ENCODE measurements at regions not wholly inside any gene's neighbourhood (a gene's known extent, or its start where the extent isn't known, plus 50 kb on each side); places are given as distances from the start of the nearest gene placed in this dataset.
"Not testable (repeated sequence)": the region's sequence is repeated elsewhere in the genome, so short reads cannot be mapped to it uniquely, and the experiment has no call there.

- no peak overlapping the region for H3K4me3 Mint-ChIP-seq
- no peak for DNase-seq (ENCODE audit: low spot score in 2 of 2)
- H3K4me1 Mint-ChIP-seq: no peaks in the 10 kb centered on the region
- peaks cover 11% of the 10 kb centered on the region for H3K27me3 Mint-ChIP-seq
- H3K9me3 Mint-ChIP-seq: peaks cover 9% of the 10 kb centered on the region
- no peak for ATAC-seq (replicated peaks; ENCODE audit: extremely low read depth, poor library complexity, severe bottlenecking)
- H3K27ac Mint-ChIP-seq (ENCODE audit: low read depth): no peak overlapping the region
- no peaks in the 10 kb centered on the region for H3K36me3 Mint-ChIP-seq (ENCODE audit: insufficient read depth)
Observed at GRCh38 chr10:80927419-80928078, 389.8 kb downstream of the SH2D4B start.

- Mint-ChIP-seq H3K4me1 (no peaks in the 10 kb centered on the region), H3K36me3 (ENCODE audit: insufficient read depth) (peaks cover 2% of the 10 kb centered on the region), H3K27me3 (peaks cover 7% of the 10 kb centered on the region), H3K27ac (ENCODE audit: low read depth) (no peak overlapping the region), H3K9me3 (no peaks in the 10 kb centered on the region), H3K4me3 (no peak overlapping the region)
- ATAC-seq (replicated peaks; ENCODE audit: extremely low read depth, poor library complexity, severe bottlenecking) (no peak), DNase-seq (ENCODE audit: low spot score in 2 of 2) (no peak)
Observed at GRCh38 chr10:80938903-80939302, 401.2 kb downstream of the SH2D4B start.

- no peaks in the 10 kb centered on the region for H3K36me3 Mint-ChIP-seq (ENCODE audit: insufficient read depth)
- no peaks in the 10 kb centered on the region for H3K4me1 Mint-ChIP-seq
- H3K9me3 Mint-ChIP-seq: no peaks in the 10 kb centered on the region
- no peak overlapping the region for H3K4me3 Mint-ChIP-seq
- DNase-seq (ENCODE audit: low spot score in 2 of 2): no peak
- H3K27ac Mint-ChIP-seq (ENCODE audit: low read depth): no peak overlapping the region
- no peaks in the 10 kb centered on the region for H3K27me3 Mint-ChIP-seq
- ATAC-seq (replicated peaks; ENCODE audit: extremely low read depth, poor library complexity, severe bottlenecking): no peak
Observed at GRCh38 chr10:80945264-80945880, 407.7 kb downstream of the SH2D4B start.

GRCh38 chr10:80946073-80946472 lies 408.4 kb downstream of the SH2D4B start:
- Mint-ChIP-seq H3K27ac (ENCODE audit: low read depth) (no peak overlapping the region), H3K9me3 (no peaks in the 10 kb centered on the region), H3K4me1 (no peaks in the 10 kb centered on the region), H3K4me3 (no peak overlapping the region), H3K27me3 (no peaks in the 10 kb centered on the region), H3K36me3 (ENCODE audit: insufficient read depth) (no peaks in the 10 kb centered on the region)
- ATAC-seq (replicated peaks; ENCODE audit: extremely low read depth, poor library complexity, severe bottlenecking): no peak
- no peak for DNase-seq (ENCODE audit: low spot score in 2 of 2)

DNA sequence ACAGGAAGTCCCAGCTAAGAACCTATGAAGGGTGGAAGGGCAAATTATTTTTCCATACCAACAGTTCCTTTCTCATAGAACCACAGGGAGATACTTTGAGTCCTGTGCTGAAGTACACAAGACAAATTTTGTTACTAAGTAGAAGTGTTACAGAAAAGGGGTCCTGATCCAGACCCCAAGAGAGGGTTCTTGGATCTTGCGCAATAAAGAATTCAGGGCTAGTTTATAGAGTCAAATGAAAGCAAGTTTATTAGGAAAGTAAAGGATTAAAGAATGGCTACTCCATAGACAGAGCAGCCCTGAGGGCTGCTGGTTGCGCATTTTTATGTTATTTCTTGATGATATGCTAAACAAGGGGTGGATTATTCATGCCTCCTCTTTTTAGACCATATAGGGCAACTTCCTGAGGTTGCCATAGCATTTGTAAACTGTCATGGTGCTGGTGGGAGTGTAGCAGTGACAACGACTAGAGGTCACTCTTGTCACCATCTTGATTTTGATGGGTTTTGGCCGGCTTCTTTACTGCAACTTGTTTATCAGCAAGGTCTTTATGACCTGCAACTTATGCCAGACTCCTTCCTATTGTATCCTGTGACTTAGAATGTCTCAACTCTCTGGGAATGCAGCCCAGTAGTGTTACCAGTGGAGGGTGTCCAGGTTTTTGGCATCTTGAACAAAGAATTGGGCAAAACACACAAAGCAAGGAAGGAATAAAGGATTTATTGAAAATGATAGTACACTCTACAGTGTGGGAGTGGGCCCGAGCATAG lies 409.4 kb downstream of the SH2D4B start:
- Mint-ChIP-seq H3K27me3 (no peaks in the 10 kb centered on the region), H3K27ac (ENCODE audit: low read depth) (no peak overlapping the region), H3K36me3 (ENCODE audit: insufficient read depth) (no peaks in the 10 kb centered on the region), H3K4me3 (no peak overlapping the region), H3K9me3 (no peaks in the 10 kb centered on the region), H3K4me1 (no peaks in the 10 kb centered on the region)
- no peak for ATAC-seq (replicated peaks; ENCODE audit: extremely low read depth, poor library complexity, severe bottlenecking)
- no peak for DNase-seq (ENCODE audit: low spot score in 2 of 2)

DNA sequence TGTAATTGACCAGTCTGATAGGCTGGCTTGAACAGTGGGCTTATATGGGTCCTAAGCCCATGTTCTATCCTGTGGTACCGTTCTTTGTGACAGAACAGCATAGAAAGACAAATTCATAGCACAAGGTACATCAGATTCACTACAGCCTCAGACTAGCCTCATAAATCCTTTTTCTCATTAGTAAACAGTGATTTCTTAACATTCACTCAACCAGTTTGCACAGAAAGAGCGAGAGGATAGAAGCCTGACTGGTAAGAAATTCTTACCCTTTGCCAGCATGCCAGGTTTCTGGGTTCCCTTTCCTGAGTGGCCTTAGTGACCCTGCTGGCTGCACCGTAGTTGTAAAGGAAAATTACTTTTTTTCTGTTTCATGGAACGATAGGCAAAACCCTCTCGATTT lies 412.1 kb downstream of the SH2D4B start:
- no peak overlapping the region for H3K4me3 Mint-ChIP-seq
- H3K9me3 Mint-ChIP-seq: no peaks in the 10 kb centered on the region
- no peaks in the 10 kb centered on the region for H3K36me3 Mint-ChIP-seq (ENCODE audit: insufficient read depth)
- no peaks in the 10 kb centered on the region for H3K27me3 Mint-ChIP-seq
- no peaks in the 10 kb centered on the region for H3K4me1 Mint-ChIP-seq
- no peak overlapping the region for H3K27ac Mint-ChIP-seq (ENCODE audit: low read depth)
- DNase-seq (ENCODE audit: low spot score in 2 of 2) (no peak), ATAC-seq (replicated peaks; ENCODE audit: extremely low read depth, poor library complexity, severe bottlenecking) (no peak)

DNA sequence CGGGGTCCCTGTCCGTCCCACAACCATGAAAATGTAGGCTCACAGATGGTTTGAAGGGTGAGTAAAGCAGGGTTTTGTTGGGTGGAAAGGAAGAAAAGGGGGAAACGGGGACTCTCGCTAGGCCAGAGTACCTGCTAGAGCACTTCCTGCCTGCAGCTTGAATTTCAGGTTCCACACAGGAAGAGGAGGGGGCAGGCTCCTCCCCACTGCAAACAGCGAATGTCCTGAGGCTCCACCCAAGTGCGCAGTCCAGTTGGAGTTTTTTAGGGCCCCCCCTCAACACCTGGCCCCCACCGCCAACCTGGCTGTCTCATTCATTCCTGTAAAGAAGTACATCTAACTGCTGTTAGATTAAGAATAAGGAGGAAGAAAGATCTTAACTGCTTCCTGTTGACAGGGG lies 414.7 kb downstream of the SH2D4B start:
- no peaks in the 10 kb centered on the region for H3K4me1 Mint-ChIP-seq
- H3K9me3 Mint-ChIP-seq: no peaks in the 10 kb centered on the region
- H3K36me3 Mint-ChIP-seq (ENCODE audit: insufficient read depth): no peaks in the 10 kb centered on the region
- no peak overlapping the region for H3K4me3 Mint-ChIP-seq
- ATAC-seq (replicated peaks; ENCODE audit: extremely low read depth, poor library complexity, severe bottlenecking) (no peak), DNase-seq (ENCODE audit: low spot score in 2 of 2) (no peak)
- no peaks in the 10 kb centered on the region for H3K27me3 Mint-ChIP-seq
- H3K27ac Mint-ChIP-seq (ENCODE audit: low read depth): no peak overlapping the region

DNA sequence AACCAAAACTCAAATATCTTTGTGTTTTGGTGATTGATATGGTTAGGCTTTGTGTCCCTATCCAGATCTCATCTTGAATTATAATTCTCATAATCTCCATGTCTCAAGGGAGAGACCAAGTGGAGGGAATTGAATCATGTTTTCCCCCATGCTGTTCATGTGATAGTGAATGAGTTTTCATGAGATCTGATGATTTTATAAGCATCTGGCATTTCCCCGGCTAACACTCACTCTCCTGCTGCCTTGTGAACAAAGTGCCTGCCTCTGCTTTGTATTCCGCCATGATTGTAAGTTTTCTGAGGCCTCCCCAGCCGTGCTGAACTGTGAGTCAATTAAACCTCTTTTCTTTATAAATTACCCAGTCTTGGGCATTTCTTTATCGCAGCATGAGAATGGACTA lies 419.5 kb downstream of the SH2D4B start:
- no peak for ATAC-seq (replicated peaks; ENCODE audit: extremely low read depth, poor library complexity, severe bottlenecking)

DNA sequence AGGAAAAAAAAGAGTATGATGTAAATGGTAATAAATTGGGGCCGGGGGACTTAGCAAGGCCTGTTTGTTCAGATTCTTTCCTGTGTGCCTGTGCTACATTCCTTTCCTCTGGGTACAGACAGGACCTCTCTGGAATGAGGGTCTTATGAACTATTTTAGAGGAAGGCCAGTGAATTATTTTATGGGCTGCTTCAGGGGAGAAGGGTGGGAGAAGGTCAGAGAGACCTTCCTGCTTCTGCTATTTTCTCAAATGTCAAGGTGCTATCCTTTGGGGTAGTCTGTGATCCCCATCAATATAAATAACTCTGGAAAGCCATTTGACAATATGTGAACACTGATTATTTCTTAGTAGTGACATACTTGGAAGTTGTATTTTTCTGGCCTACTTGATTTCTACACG lies 426.5 kb downstream of the SH2D4B start:
- Mint-ChIP-seq H3K27ac (ENCODE audit: low read depth) (no peak overlapping the region), H3K4me1 (no peaks in the 10 kb centered on the region), H3K36me3 (ENCODE audit: insufficient read depth) (no peaks in the 10 kb centered on the region), H3K27me3 (no peaks in the 10 kb centered on the region), H3K4me3 (no peak overlapping the region), H3K9me3 (peaks cover 6% of the 10 kb centered on the region)
- DNase-seq (ENCODE audit: low spot score in 2 of 2) (no peak), ATAC-seq (replicated peaks; ENCODE audit: extremely low read depth, poor library complexity, severe bottlenecking) (no peak)

More for the DNA sequence above, 419.5 kb downstream of the SH2D4B start:
- no peak overlapping the region for H3K4me3 Mint-ChIP-seq
- no peaks in the 10 kb centered on the region for H3K9me3 Mint-ChIP-seq
- no peak for DNase-seq (ENCODE audit: low spot score in 2 of 2)
- no peaks in the 10 kb centered on the region for H3K36me3 Mint-ChIP-seq (ENCODE audit: insufficient read depth)
- no peaks in the 10 kb centered on the region for H3K4me1 Mint-ChIP-seq
- no peaks in the 10 kb centered on the region for H3K27me3 Mint-ChIP-seq
- H3K27ac Mint-ChIP-seq (ENCODE audit: low read depth): no peak overlapping the region

- Mint-ChIP-seq H3K27me3 (no peaks in the 10 kb centered on the region), H3K36me3 (ENCODE audit: insufficient read depth) (no peaks in the 10 kb centered on the region), H3K4me1 (no peaks in the 10 kb centered on the region), H3K4me3 (no peak overlapping the region), H3K27ac (ENCODE audit: low read depth) (no peak overlapping the region), H3K9me3 (peaks cover 6% of the 10 kb centered on the region)
- no peak for DNase-seq (ENCODE audit: low spot score in 2 of 2)
- no peak for ATAC-seq (replicated peaks; ENCODE audit: extremely low read depth, poor library complexity, severe bottlenecking)
Observed at GRCh38 chr10:80964955-80965614, 427.4 kb downstream of the SH2D4B start.

GRCh38 chr10:80966326-80966986 lies 428.8 kb downstream of the SH2D4B start:
- Mint-ChIP-seq H3K4me3 (no peak overlapping the region), H3K27me3 (no peaks in the 10 kb centered on the region), H3K36me3 (ENCODE audit: insufficient read depth) (no peaks in the 10 kb centered on the region), H3K9me3 (peaks cover 11% of the 10 kb centered on the region), H3K27ac (ENCODE audit: low read depth) (no peak overlapping the region), H3K4me1 (no peaks in the 10 kb centered on the region)
- no peak for ATAC-seq (replicated peaks; ENCODE audit: extremely low read depth, poor library complexity, severe bottlenecking)
- no peak for DNase-seq (ENCODE audit: low spot score in 2 of 2)

- not testable (repeated sequence) for H3K27me3 Mint-ChIP-seq; H3K27ac Mint-ChIP-seq (ENCODE audit: low read depth); H3K4me3 Mint-ChIP-seq; ATAC-seq (replicated peaks; ENCODE audit: extremely low read depth, poor library complexity, severe bottlenecking); H3K4me1 Mint-ChIP-seq; DNase-seq (ENCODE audit: low spot score in 2 of 2); H3K36me3 Mint-ChIP-seq (ENCODE audit: insufficient read depth)
- peaks cover 11% of the 10 kb centered on the region for H3K9me3 Mint-ChIP-seq
Observed at GRCh38 chr10:80967357-80967756, 429.7 kb downstream of the SH2D4B start.

All from central memory CD8-positive, alpha-beta T cell (primary cell).